ENCODE measurements at regions not wholly inside any gene's neighbourhood (a gene's known extent, or its start where the extent isn't known, plus 50 kb on each side); places are given as distances from the start of the nearest gene placed in this dataset.

DNA sequence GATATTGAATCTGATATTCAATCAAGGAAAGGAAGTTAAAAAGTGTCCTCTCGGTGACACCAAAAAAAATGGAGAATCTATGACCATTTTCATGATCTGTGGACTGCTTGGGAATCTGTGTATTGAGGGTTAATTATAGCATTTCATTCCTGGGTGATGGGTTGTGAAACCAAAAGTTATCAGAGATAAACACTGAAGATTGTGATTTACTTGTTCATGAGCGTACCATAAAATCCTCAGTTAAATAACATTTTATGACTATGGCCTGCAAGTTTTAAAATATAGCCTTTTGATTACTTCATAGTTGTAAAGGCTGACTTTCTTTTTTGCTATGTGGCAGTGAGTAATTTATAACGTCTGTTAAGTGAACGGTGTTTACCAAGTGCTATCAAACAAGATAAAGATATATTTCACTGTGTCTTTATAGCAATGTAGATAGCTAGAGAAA, 267.9 kb upstream of the SEMA6A start:
- Mint-ChIP-seq H3K27ac (ENCODE audit: unreplicated experiment) (no peak overlapping the region), H3K4me3 (ENCODE audit: unreplicated experiment) (no peak overlapping the region), H3K9me3 (ENCODE audit: low read depth) (peaks cover 3% of the 10 kb centered on the region), H3K27me3 (ENCODE audit: low read depth) (no peaks in the 10 kb centered on the region), H3K4me1 (ENCODE audit: low read depth) (peaks cover 5% of the 10 kb centered on the region), H3K36me3 (ENCODE audit: low read depth) (no peaks in the 10 kb centered on the region)
- no peak for DNase-seq (ENCODE audit: low spot score)
- TF ChIP-seq, protein P1, sequence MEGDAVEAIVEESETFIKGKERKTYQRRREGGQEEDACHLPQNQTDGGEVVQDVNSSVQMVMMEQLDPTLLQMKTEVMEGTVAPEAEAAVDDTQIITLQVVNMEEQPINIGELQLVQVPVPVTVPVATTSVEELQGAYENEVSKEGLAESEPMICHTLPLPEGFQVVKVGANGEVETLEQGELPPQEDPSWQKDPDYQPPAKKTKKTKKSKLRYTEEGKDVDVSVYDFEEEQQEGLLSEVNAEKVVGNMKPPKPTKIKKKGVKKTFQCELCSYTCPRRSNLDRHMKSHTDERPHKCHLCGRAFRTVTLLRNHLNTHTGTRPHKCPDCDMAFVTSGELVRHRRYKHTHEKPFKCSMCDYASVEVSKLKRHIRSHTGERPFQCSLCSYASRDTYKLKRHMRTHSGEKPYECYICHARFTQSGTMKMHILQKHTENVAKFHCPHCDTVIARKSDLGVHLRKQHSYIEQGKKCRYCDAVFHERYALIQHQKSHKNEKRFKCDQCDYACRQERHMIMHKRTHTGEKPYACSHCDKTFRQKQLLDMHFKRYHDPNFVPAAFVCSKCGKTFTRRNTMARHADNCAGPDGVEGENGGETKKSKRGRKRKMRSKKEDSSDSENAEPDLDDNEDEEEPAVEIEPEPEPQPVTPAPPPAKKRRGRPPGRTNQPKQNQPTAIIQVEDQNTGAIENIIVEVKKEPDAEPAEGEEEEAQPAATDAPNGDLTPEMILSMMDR (IDR thresholded peaks at IDR 0.05) = no peak

DNA sequence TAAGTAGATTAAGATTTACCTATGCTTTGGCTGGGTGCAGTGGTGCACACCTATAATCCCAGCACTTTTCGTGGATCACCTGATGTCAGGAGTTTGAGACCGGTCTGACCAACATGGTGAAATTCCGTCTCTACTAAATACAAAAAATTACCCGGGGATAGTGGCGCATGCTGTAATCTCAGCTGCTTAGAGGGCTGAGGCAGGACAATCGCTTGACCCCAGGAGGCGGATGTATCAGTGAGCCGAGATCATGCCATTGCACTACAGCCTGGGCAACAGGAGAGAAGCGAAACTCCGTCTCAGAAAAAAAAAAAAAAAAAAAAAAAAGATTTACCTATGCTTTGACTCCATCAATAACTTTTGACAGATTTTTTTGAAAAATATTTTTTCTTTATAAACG, 267.1 kb upstream of the SEMA6A start:
- no peak overlapping the region for H3K27ac Mint-ChIP-seq (ENCODE audit: unreplicated experiment)
- TF ChIP-seq, protein P1 (IDR thresholded peaks at IDR 0.05) = no peak

DNA sequence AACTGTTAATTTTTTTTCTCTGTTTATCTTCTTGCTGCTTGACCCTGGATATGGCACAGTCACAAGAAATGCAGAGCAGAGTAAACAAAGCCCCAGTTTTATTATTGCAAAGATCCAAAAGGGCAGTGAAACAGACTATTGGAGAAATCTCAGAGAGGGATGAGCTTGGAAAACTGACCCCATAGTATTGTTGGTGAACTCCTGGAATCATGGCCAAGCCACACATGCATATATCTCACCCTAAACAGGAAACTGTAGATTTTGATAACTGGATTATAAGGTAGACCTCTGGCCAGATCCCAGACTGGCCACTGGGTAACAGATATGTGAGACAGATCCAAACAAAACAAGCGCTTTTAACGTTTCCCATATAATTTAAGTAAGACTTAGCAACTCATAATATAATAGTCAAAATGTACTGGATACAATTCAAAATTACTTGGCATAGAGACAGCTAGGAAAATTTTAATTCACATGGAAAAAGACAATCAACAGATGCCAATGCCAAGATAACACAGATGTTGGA, 263.5 kb upstream of the SEMA6A start:
- H3K4me3 Mint-ChIP-seq (ENCODE audit: unreplicated experiment) = no peak overlapping the region
- DNase-seq (ENCODE audit: low spot score) = no peak

More for the DNA sequence above, 267.1 kb upstream of the SEMA6A start:
- Mint-ChIP-seq H3K9me3 (ENCODE audit: low read depth) (peaks cover 3% of the 10 kb centered on the region), H3K4me1 (ENCODE audit: low read depth) (peaks cover 5% of the 10 kb centered on the region), H3K4me3 (ENCODE audit: unreplicated experiment) (no peak overlapping the region), H3K27me3 (ENCODE audit: low read depth) (no peaks in the 10 kb centered on the region), H3K36me3 (ENCODE audit: low read depth) (no peaks in the 10 kb centered on the region)
- no peak for DNase-seq (ENCODE audit: low spot score)

DNA sequence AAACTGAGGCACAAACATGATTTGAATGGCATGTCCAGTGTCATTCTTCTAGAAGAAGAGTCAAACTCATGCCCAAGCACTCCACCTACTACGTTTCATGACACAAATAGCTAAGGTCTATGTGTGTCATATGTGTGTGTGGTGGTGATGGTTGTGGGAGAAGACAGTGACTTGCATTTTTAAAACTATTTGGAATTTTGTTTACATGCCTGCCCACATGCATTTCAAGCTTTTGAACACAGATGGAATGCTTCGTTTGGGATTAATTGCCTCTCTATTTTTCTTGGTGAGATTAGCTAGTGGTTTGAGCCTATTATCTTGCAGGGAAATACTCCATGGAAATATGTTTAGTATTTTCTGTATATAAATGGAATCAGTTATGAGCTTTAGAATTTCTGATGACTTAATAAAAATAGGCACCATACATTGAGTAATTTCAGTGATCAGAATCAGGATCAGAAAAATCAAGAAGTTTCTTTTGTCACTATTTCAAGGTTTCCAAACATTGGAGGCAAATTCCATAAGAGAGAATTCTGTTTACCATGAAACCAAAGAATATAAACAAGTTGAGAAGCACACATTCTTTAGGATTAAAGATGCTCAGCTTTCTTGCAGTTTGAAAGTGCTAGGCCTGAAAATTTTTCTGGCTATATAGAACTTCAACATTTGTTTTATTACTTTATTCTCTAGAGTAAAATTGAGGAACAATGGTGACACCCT, 260.3 kb upstream of the SEMA6A start:
- H3K4me3 Mint-ChIP-seq (ENCODE audit: unreplicated experiment) = no peak overlapping the region
- H3K27me3 Mint-ChIP-seq (ENCODE audit: low read depth) = peaks cover 3% of the 10 kb centered on the region
- DNase-seq (ENCODE audit: low spot score) = no peak
- no peak overlapping the region for H3K27ac Mint-ChIP-seq (ENCODE audit: unreplicated experiment)
- TF ChIP-seq, protein P1 (IDR thresholded peaks at IDR 0.05) = no peak
- H3K4me1 Mint-ChIP-seq (ENCODE audit: low read depth) = peaks cover 5% of the 10 kb centered on the region
- H3K9me3 Mint-ChIP-seq (ENCODE audit: low read depth) = peaks cover 2% of the 10 kb centered on the region
- H3K36me3 Mint-ChIP-seq (ENCODE audit: low read depth) = no peaks in the 10 kb centered on the region

More for the DNA sequence above, 263.5 kb upstream of the SEMA6A start:
- Mint-ChIP-seq H3K36me3 (ENCODE audit: low read depth) (no peaks in the 10 kb centered on the region), H3K4me1 (ENCODE audit: low read depth) (peaks cover 5% of the 10 kb centered on the region), H3K9me3 (ENCODE audit: low read depth) (no peaks in the 10 kb centered on the region), H3K27me3 (ENCODE audit: low read depth) (no peaks in the 10 kb centered on the region), H3K27ac (ENCODE audit: unreplicated experiment) (no peak overlapping the region)
- TF ChIP-seq, protein P1 (IDR thresholded peaks at IDR 0.05) = no peak

DNA sequence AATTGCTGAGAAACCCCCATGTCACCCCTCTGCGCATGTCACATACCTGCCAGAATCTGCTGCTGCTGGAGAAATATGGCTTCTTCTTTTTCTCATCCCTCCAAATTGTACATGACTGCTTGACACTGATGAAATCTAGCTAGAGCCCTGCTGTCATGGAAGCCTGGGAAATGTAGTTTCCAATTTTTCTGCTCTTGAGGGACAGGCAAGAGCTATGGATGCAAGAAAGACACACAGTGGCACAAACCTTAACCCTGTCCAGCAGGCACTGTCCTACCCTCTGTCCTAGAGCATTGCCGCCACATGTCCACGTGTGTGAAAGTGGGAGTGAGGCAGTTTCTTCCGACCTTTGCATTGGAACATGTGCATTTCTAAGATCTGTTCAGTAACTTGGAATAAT, 255.5 kb upstream of the SEMA6A start:
- no peak for DNase-seq (ENCODE audit: low spot score)
- TF ChIP-seq, protein P1 (IDR thresholded peaks at IDR 0.05) = no peak
- H3K27me3 Mint-ChIP-seq (ENCODE audit: low read depth) = peaks cover 5% of the 10 kb centered on the region
- H3K9me3 Mint-ChIP-seq (ENCODE audit: low read depth) = peaks cover 2% of the 10 kb centered on the region
- H3K4me3 Mint-ChIP-seq (ENCODE audit: unreplicated experiment) = no peak overlapping the region
- no peaks in the 10 kb centered on the region for H3K36me3 Mint-ChIP-seq (ENCODE audit: low read depth)
- no peak overlapping the region for H3K27ac Mint-ChIP-seq (ENCODE audit: unreplicated experiment)
- H3K4me1 Mint-ChIP-seq (ENCODE audit: low read depth) = no peaks in the 10 kb centered on the region
